ENCODE measurements at regions not wholly inside any gene's neighbourhood (a gene's known extent, or its start where the extent isn't known, plus 50 kb on each side); places are given as distances from the start of the nearest gene placed in this dataset.
A peak's percentile ranks its signal among the peaks of the same experiment; 100 is the strongest.

GRCh38 chr7:12866207-12866606 lies 178.8 kb downstream of the ARL4A start:
- Mint-ChIP-seq H3K36me3 (ENCODE audit: insufficient read depth) (no peaks in the 10 kb centered on the region), H3K9me3 (no peaks in the 10 kb centered on the region), H3K4me1 (ENCODE audit: low read depth) (no peaks in the 10 kb centered on the region), H3K4me3 (no peak overlapping the region), H3K27me3 (ENCODE audit: low read depth) (peaks cover 2% of the 10 kb centered on the region)
- DNase-seq (no peak), ATAC-seq (no peak)

- Mint-ChIP-seq H3K27me3 (ENCODE audit: low read depth) (peaks cover 2% of the 10 kb centered on the region), H3K36me3 (ENCODE audit: insufficient read depth) (no peaks in the 10 kb centered on the region), H3K4me3 (no peak overlapping the region), H3K9me3 (no peaks in the 10 kb centered on the region), H3K4me1 (ENCODE audit: low read depth) (no peaks in the 10 kb centered on the region)
- DNase-seq: no peak
- no peak for ATAC-seq
These were observed 180.6 kb downstream of the ARL4A start for GRCh38 chr7:12868027-12868426.

GRCh38 chr7:12870219-12870618 lies 182.8 kb downstream of the ARL4A start:
- no peak overlapping the region for H3K4me3 Mint-ChIP-seq
- ATAC-seq: no peak
- no peaks in the 10 kb centered on the region for H3K9me3 Mint-ChIP-seq

GRCh38 chr7:12872487-12872886 lies 185.1 kb downstream of the ARL4A start:
- ATAC-seq (no peak), DNase-seq (no peak)
- Mint-ChIP-seq H3K4me3 (no peak overlapping the region), H3K36me3 (ENCODE audit: insufficient read depth) (no peaks in the 10 kb centered on the region), H3K27me3 (ENCODE audit: low read depth) (peaks cover 2% of the 10 kb centered on the region), H3K9me3 (no peaks in the 10 kb centered on the region), H3K4me1 (ENCODE audit: low read depth) (no peaks in the 10 kb centered on the region)

More at GRCh38 chr7:12870219-12870618, 182.8 kb downstream of the ARL4A start:
- no peak for DNase-seq
- Mint-ChIP-seq H3K36me3 (ENCODE audit: insufficient read depth) (no peaks in the 10 kb centered on the region), H3K27me3 (ENCODE audit: low read depth) (peaks cover 2% of the 10 kb centered on the region), H3K4me1 (ENCODE audit: low read depth) (no peaks in the 10 kb centered on the region)

GRCh38 chr7:12873571-12873970 lies 186.1 kb downstream of the ARL4A start:
- Mint-ChIP-seq H3K9me3 (no peaks in the 10 kb centered on the region), H3K4me1 (ENCODE audit: low read depth) (no peaks in the 10 kb centered on the region), H3K27me3 (ENCODE audit: low read depth) (peaks cover 2% of the 10 kb centered on the region), H3K4me3 (no peak overlapping the region), H3K36me3 (ENCODE audit: insufficient read depth) (no peaks in the 10 kb centered on the region)
- no peak for ATAC-seq
- DNase-seq: no peak

GRCh38 chr7:12879139-12879538 lies 191.7 kb downstream of the ARL4A start:
- no peaks in the 10 kb centered on the region for H3K4me1 Mint-ChIP-seq (ENCODE audit: low read depth)

GRCh38 chr7:12881712-12882111 lies 194.3 kb downstream of the ARL4A start:
- no peaks in the 10 kb centered on the region for H3K4me1 Mint-ChIP-seq (ENCODE audit: low read depth)
- H3K36me3 Mint-ChIP-seq (ENCODE audit: insufficient read depth): no peaks in the 10 kb centered on the region
- ATAC-seq (no peak), DNase-seq (no peak)
- H3K9me3 Mint-ChIP-seq: no peaks in the 10 kb centered on the region
- H3K27me3 Mint-ChIP-seq (ENCODE audit: low read depth): peaks cover 2% of the 10 kb centered on the region
- H3K4me3 Mint-ChIP-seq: no peak overlapping the region

More at GRCh38 chr7:12879139-12879538, 191.7 kb downstream of the ARL4A start:
- DNase-seq (no peak), ATAC-seq (no peak)
- Mint-ChIP-seq H3K36me3 (ENCODE audit: insufficient read depth) (no peaks in the 10 kb centered on the region), H3K27me3 (ENCODE audit: low read depth) (no peaks in the 10 kb centered on the region), H3K4me3 (no peak overlapping the region), H3K9me3 (no peaks in the 10 kb centered on the region)

- no peaks in the 10 kb centered on the region for H3K36me3 Mint-ChIP-seq (ENCODE audit: insufficient read depth)
- H3K4me3 Mint-ChIP-seq: no peak overlapping the region
- peaks cover 2% of the 10 kb centered on the region for H3K27me3 Mint-ChIP-seq (ENCODE audit: low read depth)
- no peak for ATAC-seq
- no peak for DNase-seq
- no peaks in the 10 kb centered on the region for H3K4me1 Mint-ChIP-seq (ENCODE audit: low read depth)
- H3K9me3 Mint-ChIP-seq: no peaks in the 10 kb centered on the region
These were observed 195.3 kb downstream of the ARL4A start for GRCh38 chr7:12882710-12883109.

GRCh38 chr7:12884033-12884432 lies 196.6 kb downstream of the ARL4A start:
- H3K4me1 Mint-ChIP-seq (ENCODE audit: low read depth): peaks cover 1% of the 10 kb centered on the region
- DNase-seq (no peak), ATAC-seq (no peak)
- H3K27me3 Mint-ChIP-seq (ENCODE audit: low read depth): peaks cover 10% of the 10 kb centered on the region
- H3K9me3 Mint-ChIP-seq: no peaks in the 10 kb centered on the region
- no peak overlapping the region for H3K4me3 Mint-ChIP-seq
- no peaks in the 10 kb centered on the region for H3K36me3 Mint-ChIP-seq (ENCODE audit: insufficient read depth)

GRCh38 chr7:12884856-12885440 lies 197.5 kb downstream of the ARL4A start:
- peak; percentile 4 to 40 for ATAC-seq
- H3K4me1 Mint-ChIP-seq (ENCODE audit: low read depth): peaks cover 1% of the 10 kb centered on the region
- no peaks in the 10 kb centered on the region for H3K9me3 Mint-ChIP-seq
- H3K4me3 Mint-ChIP-seq: no peak overlapping the region
- no peaks in the 10 kb centered on the region for H3K36me3 Mint-ChIP-seq (ENCODE audit: insufficient read depth)
- DNase-seq: no peak
- peaks cover 10% of the 10 kb centered on the region for H3K27me3 Mint-ChIP-seq (ENCODE audit: low read depth)

GRCh38 chr7:12888717-12889116 lies 201.3 kb downstream of the ARL4A start:
- ATAC-seq: no peak
- peaks cover 11% of the 10 kb centered on the region for H3K27me3 Mint-ChIP-seq (ENCODE audit: low read depth)

GRCh38 chr7:12889391-12889790 lies 202.0 kb downstream of the ARL4A start:
- no peaks in the 10 kb centered on the region for H3K36me3 Mint-ChIP-seq (ENCODE audit: insufficient read depth)
- no peak for DNase-seq

More at GRCh38 chr7:12888717-12889116, 201.3 kb downstream of the ARL4A start:
- Mint-ChIP-seq H3K36me3 (ENCODE audit: insufficient read depth) (no peaks in the 10 kb centered on the region), H3K4me3 (no peak overlapping the region), H3K4me1 (ENCODE audit: low read depth) (peaks cover 1% of the 10 kb centered on the region), H3K9me3 (no peaks in the 10 kb centered on the region)
- DNase-seq: no peak

GRCh38 chr7:12890586-12890985 lies 203.2 kb downstream of the ARL4A start:
- Mint-ChIP-seq H3K4me3 (no peak overlapping the region), H3K36me3 (ENCODE audit: insufficient read depth) (no peaks in the 10 kb centered on the region)
- ATAC-seq: no peak

More at GRCh38 chr7:12889391-12889790, 202.0 kb downstream of the ARL4A start:
- H3K9me3 Mint-ChIP-seq: no peaks in the 10 kb centered on the region
- peaks cover 12% of the 10 kb centered on the region for H3K27me3 Mint-ChIP-seq (ENCODE audit: low read depth)
- H3K4me1 Mint-ChIP-seq (ENCODE audit: low read depth): peaks cover 1% of the 10 kb centered on the region
- H3K4me3 Mint-ChIP-seq: no peak overlapping the region
- ATAC-seq: no peak

GRCh38 chr7:12893292-12893691 lies 205.9 kb downstream of the ARL4A start:
- no peaks in the 10 kb centered on the region for H3K36me3 Mint-ChIP-seq (ENCODE audit: insufficient read depth)
- peaks cover 1% of the 10 kb centered on the region for H3K4me1 Mint-ChIP-seq (ENCODE audit: low read depth)
- no peak overlapping the region for H3K4me3 Mint-ChIP-seq
- no peak for DNase-seq
- ATAC-seq: no peak
- H3K9me3 Mint-ChIP-seq: no peaks in the 10 kb centered on the region
- peaks cover 9% of the 10 kb centered on the region for H3K27me3 Mint-ChIP-seq (ENCODE audit: low read depth)

More at GRCh38 chr7:12890586-12890985, 203.2 kb downstream of the ARL4A start:
- peaks cover 1% of the 10 kb centered on the region for H3K4me1 Mint-ChIP-seq (ENCODE audit: low read depth)
- peaks cover 12% of the 10 kb centered on the region for H3K27me3 Mint-ChIP-seq (ENCODE audit: low read depth)
- no peaks in the 10 kb centered on the region for H3K9me3 Mint-ChIP-seq
- no peak for DNase-seq

GRCh38 chr7:12895296-12895695 lies 207.9 kb downstream of the ARL4A start:
- Mint-ChIP-seq H3K9me3 (no peaks in the 10 kb centered on the region), H3K27me3 (ENCODE audit: low read depth) (peaks cover 2% of the 10 kb centered on the region), H3K4me1 (ENCODE audit: low read depth) (no peaks in the 10 kb centered on the region), H3K4me3 (no peak overlapping the region), H3K36me3 (ENCODE audit: insufficient read depth) (no peaks in the 10 kb centered on the region)
- ATAC-seq: no peak
- DNase-seq: no peak

Measured in activated T-cell treated with anti-CD3 and anti-CD28 coated beads, Interleukin-2, amount 50 U/mL, for 4 hours (primary cell).